BJ (cell line): ENCODE measurements at regions not wholly inside any gene's neighbourhood (a gene's known extent, or its start where the extent isn't known, plus 50 kb on each side); places are given as distances from the start of the nearest gene placed in this dataset.
"Not testable (repeated sequence)": the region's sequence is repeated elsewhere in the genome, so short reads cannot be mapped to it uniquely, and the experiment has no call there.

Experiments used
- CTCF ChIA-PET: fragments of 350-600 bp; formaldehyde crosslinking; extraction: SDS; loops from one replicate; lab custom pipeline; 2021; ENCODE audit warnings: antibody characterized with exemption, inconsistent platforms; lab: Yijun Ruan, JAX
- POLR2A ChIA-PET: fragments of 300-600 bp; sonication (Branson Sonifier 250); formaldehyde crosslinking; extraction: SDS; loops from one replicate; lab custom pipeline; 2021; ENCODE audit warnings: antibody characterized with exemption; lab: Charles Lee
- DNase-seq: peaks from one replicate; pipeline ENCODE4 v3.0.0-alpha.2; 2011; ENCODE audit warnings: low read depth
- H3K27me3 ChIP-seq: 2 replicates; pipeline ENCODE4 v1.6.0; 2011; ENCODE audit warnings: low read length; ENCODE audit not compliant: control insufficient read depth, insufficient read depth
- H3K36me3 ChIP-seq: 2 replicates; pipeline ENCODE4 v1.5.1; 2011; ENCODE audit warnings: low read length; ENCODE audit not compliant: control insufficient read depth, insufficient read depth
- H3K4me3 ChIP-seq: 2 replicates; pipeline ENCODE4 v1.5.1; 2011; ENCODE audit warnings: low read depth, mild to moderate bottlenecking, control low read depth, low read length
- TF ChIP-seq, protein P1 (sequence below): IDR thresholded peaks from 2 replicates; pipeline ENCODE4 v1.5.1; 2011; ENCODE audit warnings: low read depth, mild to moderate bottlenecking, control low read depth, inconsistent platforms, low read length, moderate library complexity; ENCODE audit not compliant: insufficient read depth

DNA sequence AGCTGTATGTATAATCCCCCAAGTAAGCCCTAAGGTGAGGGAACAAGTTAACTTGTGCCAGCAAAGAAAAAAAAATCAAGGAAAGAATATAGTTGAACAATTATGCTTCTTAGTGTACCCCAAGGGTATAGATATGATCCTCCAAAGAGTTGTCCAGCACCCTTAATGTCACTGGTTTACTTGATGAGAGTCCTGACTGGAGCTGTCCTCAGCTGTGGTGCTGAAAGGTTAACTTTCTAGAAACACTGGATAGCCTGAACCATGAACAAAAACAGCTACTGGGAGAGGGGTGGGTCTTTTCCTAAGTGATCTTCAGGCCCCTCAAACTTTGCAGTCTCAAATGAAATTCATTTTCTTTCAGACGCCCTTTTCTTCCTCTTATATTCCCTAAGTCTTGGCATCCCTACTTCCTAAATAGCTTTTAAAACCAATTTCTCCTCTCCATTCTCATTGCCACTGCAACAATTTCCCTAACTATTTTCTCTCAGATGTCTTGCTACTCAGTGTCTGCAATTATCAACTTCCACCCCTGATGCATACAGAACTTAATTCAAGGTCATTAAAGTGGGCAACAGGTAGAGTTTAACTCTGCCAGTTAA lies 83.5 kb upstream of the PROKR2 start:
- no peaks in the 10 kb centered on the region for H3K36me3 ChIP-seq
- no peak for DNase-seq
- ChIA-PET CTCF (interaction anchor here (0.6 to 1.5 kb wide), 3 partner anchors 9 to 274 kb away, joined by 3 to 4 read pairs (median 3); partner anchors contain the start of gene CDS2), POLR2A (no interaction called here)
- TF ChIP-seq, protein P1, sequence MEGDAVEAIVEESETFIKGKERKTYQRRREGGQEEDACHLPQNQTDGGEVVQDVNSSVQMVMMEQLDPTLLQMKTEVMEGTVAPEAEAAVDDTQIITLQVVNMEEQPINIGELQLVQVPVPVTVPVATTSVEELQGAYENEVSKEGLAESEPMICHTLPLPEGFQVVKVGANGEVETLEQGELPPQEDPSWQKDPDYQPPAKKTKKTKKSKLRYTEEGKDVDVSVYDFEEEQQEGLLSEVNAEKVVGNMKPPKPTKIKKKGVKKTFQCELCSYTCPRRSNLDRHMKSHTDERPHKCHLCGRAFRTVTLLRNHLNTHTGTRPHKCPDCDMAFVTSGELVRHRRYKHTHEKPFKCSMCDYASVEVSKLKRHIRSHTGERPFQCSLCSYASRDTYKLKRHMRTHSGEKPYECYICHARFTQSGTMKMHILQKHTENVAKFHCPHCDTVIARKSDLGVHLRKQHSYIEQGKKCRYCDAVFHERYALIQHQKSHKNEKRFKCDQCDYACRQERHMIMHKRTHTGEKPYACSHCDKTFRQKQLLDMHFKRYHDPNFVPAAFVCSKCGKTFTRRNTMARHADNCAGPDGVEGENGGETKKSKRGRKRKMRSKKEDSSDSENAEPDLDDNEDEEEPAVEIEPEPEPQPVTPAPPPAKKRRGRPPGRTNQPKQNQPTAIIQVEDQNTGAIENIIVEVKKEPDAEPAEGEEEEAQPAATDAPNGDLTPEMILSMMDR: no peak
- no peaks in the 10 kb centered on the region for H3K27me3 ChIP-seq
- no peak overlapping the region for H3K4me3 ChIP-seq

DNA sequence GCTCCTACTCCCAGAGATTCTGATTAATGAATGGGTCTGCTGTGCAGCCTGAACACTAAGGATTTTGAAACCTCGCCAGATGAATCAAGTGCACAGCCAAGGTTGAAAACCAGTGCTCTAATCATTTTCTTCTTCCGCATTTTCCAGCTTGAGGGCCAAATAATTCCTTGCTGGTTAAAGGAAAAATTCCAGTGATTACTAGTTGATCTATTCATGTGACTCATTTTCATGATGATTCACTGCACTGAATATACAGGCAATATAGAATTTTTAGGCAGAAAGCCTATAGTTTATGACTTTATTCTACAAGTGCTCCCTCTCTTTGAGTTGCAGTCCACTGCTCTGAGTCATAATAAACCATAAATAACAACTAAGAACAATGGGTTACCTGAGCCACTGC lies 80.6 kb upstream of the PROKR2 start:
- Histone ChIP-seq H3K36me3 (no peaks in the 10 kb centered on the region), H3K4me3 (no peak overlapping the region), H3K27me3 (no peaks in the 10 kb centered on the region)
- TF ChIP-seq, protein P1: no peak
- CTCF ChIA-PET: no interaction called here
- DNase-seq: no peak
- POLR2A ChIA-PET: no interaction called here

DNA sequence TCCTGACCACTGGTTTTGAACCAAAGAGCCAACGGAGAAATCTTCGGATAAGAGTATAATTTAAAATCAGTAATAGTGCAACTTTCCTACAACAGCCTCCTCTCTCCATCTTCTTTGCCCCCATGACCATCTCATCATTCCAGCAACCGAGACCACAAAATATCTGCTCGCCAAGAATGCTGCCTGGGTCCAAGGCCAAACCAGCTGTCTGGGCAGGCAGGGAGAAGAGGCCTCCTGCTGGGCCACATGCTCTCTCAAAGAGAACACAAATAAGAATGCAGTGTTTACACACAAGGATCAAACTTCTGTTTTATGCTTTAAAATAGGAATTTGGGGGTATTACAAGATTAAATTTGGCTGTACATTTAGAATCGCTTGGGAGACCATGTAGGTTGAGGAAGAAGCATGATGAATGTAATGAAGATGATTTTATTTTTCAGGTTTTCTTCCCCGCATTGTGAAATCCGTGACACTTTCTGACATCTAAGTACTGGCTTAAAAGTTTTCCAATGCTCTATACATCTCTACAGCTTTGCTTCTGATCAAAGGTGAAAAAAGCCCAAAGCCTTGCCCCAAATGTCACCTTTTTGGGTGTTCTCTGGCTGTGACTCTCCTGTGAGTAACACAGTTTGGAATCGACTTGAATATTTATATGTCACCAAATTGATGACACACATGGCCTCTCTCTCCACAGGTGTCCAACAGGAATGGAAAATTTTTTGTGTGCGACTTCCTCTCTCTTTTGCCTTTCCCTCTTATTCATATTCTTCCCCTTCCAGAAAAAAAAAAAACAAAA lies 79.4 kb upstream of the PROKR2 start:
- TF ChIP-seq, protein P1: no peak
- DNase-seq: no peak
- CTCF ChIA-PET: interaction anchor here (0.6 kb wide), 1 partner anchor 45 kb away, joined by 3 read pairs; no protein-coding TSS in a partner anchor
- H3K4me3 ChIP-seq: no peak overlapping the region
- H3K27me3 ChIP-seq: no peaks in the 10 kb centered on the region
- no peaks in the 10 kb centered on the region for H3K36me3 ChIP-seq
- POLR2A ChIA-PET: no interaction called here

DNA sequence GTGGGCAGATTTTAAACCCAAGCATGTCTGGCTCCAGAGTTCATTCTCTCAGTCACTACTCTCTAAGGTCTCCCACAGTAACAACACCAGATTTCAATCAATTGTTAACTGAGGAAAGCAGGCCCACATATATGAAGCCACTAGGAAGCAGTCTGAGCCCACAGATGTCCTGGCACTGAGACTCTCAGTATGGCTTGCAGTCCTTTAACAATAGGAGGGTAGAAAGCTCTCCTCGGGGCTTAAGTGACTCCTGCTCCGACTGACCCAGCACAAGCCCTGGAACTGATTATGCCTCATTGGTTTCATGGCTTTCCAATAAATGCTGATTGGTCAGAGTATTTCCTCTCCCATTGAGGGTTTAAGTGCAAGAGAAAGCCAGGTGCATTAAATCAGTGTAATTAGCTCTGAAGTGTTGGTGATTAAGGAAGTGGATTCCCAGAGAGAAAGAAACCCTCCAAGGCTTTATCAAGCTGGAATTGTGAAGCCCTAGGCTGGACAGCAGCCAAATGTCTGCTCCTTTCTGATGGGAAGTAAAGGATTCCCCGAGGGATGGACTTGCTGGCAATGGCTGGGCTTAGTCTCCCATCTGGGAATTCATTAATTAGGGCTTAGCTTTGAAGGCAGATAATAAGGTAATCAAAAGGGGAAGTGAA lies 76.6 kb upstream of the PROKR2 start:
- H3K36me3 ChIP-seq: no peaks in the 10 kb centered on the region
- no peak overlapping the region for H3K4me3 ChIP-seq
- CTCF ChIA-PET: interaction anchor here (1.2 to 1.5 kb wide), 2 partner anchors 8 to 9 kb away, joined by 4 to 5 read pairs; no protein-coding TSS in a partner anchor
- TF ChIP-seq, protein P1: no peak
- H3K27me3 ChIP-seq: no peaks in the 10 kb centered on the region
- POLR2A ChIA-PET: no interaction called here
- DNase-seq: no peak

DNA sequence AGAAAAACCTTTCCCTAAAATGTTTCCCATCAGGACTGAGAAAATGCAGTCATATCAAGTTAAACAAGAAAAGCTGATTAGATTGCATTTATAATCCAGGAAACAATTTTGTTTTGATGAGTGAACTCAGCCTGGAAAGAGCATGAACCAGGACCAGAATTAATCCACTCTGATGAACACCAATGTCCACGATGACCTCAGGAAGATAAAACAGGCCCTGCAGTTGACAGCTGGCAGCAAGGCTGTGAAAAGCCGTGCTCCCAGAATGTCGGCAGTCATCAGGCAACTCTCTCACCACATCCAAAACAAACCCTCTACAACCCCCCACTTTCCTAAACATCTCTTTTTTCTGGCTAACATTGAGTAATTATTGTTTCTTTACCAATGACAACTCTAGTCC lies 74.0 kb upstream of the PROKR2 start:
- H3K36me3 ChIP-seq: no peaks in the 10 kb centered on the region
- POLR2A ChIA-PET: no interaction called here
- H3K27me3 ChIP-seq: no peaks in the 10 kb centered on the region
- no peak for DNase-seq
- TF ChIP-seq, protein P1: no peak
- no peak overlapping the region for H3K4me3 ChIP-seq
- CTCF ChIA-PET: no interaction called here

DNA sequence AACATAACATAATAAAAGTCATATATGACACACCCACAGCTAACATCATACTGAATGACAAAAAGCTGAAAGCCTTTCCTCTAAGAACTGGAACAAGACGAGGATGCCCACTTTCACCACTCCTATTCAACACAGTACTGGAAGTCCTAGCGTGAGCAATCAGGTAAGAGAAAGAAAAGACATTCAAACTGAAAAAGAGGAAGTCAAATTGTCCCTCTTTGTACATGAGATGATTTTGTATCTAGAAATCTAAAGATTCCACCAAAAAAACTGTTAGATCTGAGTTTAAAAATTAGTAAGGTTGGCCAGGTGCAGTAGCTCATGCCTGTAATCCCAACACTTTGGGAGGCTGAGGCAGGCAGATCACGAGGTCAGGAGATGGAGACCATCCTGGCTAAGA lies 70.1 kb upstream of the PROKR2 start:
- CTCF ChIA-PET, DNase-seq, POLR2A ChIA-PET: not testable (repeated sequence)

DNA sequence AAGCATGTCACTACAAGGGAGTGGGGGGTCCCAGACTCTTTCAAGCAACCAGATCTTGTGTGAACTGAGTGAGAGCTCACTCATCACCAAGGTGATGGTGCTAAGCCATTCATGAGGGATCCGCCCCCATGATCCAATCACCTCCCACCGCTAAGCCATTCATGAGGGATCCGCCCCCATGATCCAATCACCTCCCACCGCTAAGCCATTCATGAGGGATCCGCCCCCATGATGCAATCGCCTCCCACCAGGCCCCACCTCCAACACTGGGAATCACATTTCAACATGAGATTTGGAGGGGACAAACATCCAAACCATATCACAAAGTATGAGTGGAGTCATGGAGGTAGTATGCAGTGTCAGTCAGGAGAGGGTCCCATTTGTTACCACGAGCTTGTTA lies 64.8 kb upstream of the PROKR2 start:
- CTCF ChIA-PET: interaction anchor here (0.7 kb wide), 1 partner anchor 1866 kb away, joined by 3 read pairs; no protein-coding TSS in a partner anchor
- H3K36me3 ChIP-seq, H3K27me3 ChIP-seq, DNase-seq, POLR2A ChIA-PET, H3K4me3 ChIP-seq: not testable (repeated sequence)

More for the DNA sequence above, 70.1 kb upstream of the PROKR2 start:
- not testable (repeated sequence) for H3K36me3 ChIP-seq, H3K27me3 ChIP-seq, H3K4me3 ChIP-seq
